ENCODE measurements at regions not wholly inside any gene's neighbourhood (a gene's known extent, or its start where the extent isn't known, plus 50 kb on each side); places are given as distances from the start of the nearest gene placed in this dataset.
A peak's percentile ranks its signal among the peaks of the same experiment; 100 is the strongest.

GRCh38 chr13:22487932-22488331, 692.8 kb upstream of the SGCG start:
- no peak overlapping the region for H3K4me3 ChIP-seq (ENCODE audit: low read length)
- peak; percentile 8 for DNase-seq (ENCODE audit: low read depth)
- TF ChIP-seq, protein P1, sequence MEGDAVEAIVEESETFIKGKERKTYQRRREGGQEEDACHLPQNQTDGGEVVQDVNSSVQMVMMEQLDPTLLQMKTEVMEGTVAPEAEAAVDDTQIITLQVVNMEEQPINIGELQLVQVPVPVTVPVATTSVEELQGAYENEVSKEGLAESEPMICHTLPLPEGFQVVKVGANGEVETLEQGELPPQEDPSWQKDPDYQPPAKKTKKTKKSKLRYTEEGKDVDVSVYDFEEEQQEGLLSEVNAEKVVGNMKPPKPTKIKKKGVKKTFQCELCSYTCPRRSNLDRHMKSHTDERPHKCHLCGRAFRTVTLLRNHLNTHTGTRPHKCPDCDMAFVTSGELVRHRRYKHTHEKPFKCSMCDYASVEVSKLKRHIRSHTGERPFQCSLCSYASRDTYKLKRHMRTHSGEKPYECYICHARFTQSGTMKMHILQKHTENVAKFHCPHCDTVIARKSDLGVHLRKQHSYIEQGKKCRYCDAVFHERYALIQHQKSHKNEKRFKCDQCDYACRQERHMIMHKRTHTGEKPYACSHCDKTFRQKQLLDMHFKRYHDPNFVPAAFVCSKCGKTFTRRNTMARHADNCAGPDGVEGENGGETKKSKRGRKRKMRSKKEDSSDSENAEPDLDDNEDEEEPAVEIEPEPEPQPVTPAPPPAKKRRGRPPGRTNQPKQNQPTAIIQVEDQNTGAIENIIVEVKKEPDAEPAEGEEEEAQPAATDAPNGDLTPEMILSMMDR (conservative IDR thresholded peaks at IDR 0.05; ENCODE audit: low read length): no peak

GRCh38 chr13:22489771-22490170, 691.0 kb upstream of the SGCG start:
- H3K4me3 ChIP-seq (ENCODE audit: low read length): no peak overlapping the region
- TF ChIP-seq, protein P1 (conservative IDR thresholded peaks at IDR 0.05; ENCODE audit: low read length): no peak
- DNase-seq (ENCODE audit: low read depth): no peak

GRCh38 chr13:22495819-22496218, 685.0 kb upstream of the SGCG start:
- TF ChIP-seq, protein P1 (conservative IDR thresholded peaks at IDR 0.05; ENCODE audit: low read length): no peak
- no peak overlapping the region for H3K4me3 ChIP-seq (ENCODE audit: low read length)
- no peak for DNase-seq (ENCODE audit: low read depth)

DNA sequence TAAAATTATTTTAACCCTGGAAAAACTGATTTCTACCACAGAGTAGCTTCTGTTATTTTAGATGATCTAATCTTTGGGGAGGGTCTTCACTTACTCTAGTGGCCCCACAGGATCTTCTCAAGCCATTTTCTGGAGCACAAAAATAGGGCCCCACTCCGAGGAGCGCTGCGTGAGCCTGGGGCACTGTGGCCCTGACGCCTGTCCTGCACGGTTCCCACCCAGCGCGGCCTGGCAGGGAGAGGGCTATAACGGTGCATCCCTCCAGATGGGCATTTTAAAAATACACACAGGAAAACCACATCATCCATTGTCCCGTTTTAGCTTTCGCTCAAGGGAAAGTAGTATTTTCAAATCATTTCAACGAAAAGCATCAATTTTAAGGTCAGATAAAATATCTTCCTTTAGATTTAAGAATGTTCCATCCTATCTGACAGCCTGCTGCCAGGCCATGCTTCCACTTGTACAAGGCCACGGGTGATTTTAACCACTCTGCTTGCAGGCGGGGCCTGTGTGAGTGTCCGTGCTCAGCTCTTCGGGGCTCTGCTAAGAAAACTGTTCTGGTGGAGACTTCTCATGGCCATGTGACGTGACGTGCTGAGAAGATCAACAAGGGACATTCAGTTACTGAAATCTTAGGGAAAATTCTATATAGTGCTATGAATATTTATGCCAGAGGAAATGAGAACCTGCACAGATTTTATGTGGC, 683.8 kb upstream of the SGCG start:
- no peak for DNase-seq (ENCODE audit: low read depth)
- no peak overlapping the region for H3K4me3 ChIP-seq (ENCODE audit: low read length)
- TF ChIP-seq, protein P1 (conservative IDR thresholded peaks at IDR 0.05; ENCODE audit: low read length): no peak

DNA sequence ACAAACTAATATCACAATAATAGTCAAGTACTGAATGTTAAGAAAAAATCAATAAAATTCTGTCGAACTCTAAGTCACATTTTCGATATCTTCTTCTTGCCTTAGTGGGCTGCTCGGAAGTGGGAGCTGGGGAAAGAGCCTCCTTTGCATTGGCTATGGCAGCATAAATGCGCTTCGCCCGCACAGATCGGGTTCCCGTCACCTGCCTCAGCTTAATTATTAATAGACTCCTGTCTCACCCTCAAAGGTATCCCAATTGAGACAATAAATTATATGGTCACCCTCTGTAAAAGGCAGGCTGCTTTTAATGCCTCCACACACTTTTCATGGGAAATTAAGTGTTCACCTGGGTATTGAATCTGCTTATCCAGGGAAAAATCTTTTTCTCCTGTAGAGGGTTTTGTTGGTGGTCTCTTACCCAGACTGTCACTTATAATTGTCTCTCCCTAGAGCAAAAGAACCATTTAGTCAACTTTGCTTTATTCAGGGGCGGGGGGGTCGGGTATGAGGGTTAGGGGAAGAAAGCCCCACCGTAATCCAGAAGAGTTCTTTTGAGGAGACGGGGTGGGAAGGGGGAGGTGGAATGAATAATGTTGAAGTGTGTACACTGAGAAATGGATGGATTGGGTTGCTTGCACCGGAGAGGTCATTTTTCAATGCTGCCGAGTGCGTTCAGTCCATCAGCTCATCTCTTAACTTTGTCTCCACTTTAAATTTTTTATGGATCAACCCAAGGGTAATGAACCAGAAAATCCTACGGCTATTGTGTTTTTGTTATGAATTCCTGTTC, 682.6 kb upstream of the SGCG start:
- TF ChIP-seq, protein P1 (conservative IDR thresholded peaks at IDR 0.05; ENCODE audit: low read length): no peak
- DNase-seq (ENCODE audit: low read depth): no peak
- no peak overlapping the region for H3K4me3 ChIP-seq (ENCODE audit: low read length)

- no peak overlapping the region for H3K4me3 ChIP-seq (ENCODE audit: low read length)
- DNase-seq (ENCODE audit: low read depth): no peak
- TF ChIP-seq, protein P1 (conservative IDR thresholded peaks at IDR 0.05; ENCODE audit: low read length): no peak
Measured at GRCh38 chr13:22499919-22500318, 680.9 kb upstream of the SGCG start.

- peak; percentile 3 for DNase-seq (ENCODE audit: low read depth)
- TF ChIP-seq, protein P1 (conservative IDR thresholded peaks at IDR 0.05; ENCODE audit: low read length): no peak
- H3K4me3 ChIP-seq (ENCODE audit: low read length): no peak overlapping the region
Measured at GRCh38 chr13:22505489-22505888, 675.3 kb upstream of the SGCG start.

Measured in AG10803 (cell line).